HEK293T (cell line): ENCODE measurements at regions not wholly inside any gene's neighbourhood (a gene's known extent, or its start where the extent isn't known, plus 50 kb on each side); places are given as distances from the start of the nearest gene placed in this dataset.

Experiments used
- ARNT ChIP-seq: fragments of 450-650 bp; IDR thresholded peaks from 2 replicates; pipeline ENCODE4 v1.6.1; 2017; ENCODE audit warnings: mild to moderate bottlenecking
- FOXM1 ChIP-seq: fragments of 450-650 bp; IDR thresholded peaks from 2 replicates; pipeline ENCODE4 v1.6.1; 2017; ENCODE audit warnings: mild to moderate bottlenecking, borderline replicate concordance
- LEF1 ChIP-seq: fragments of 450-650 bp; IDR thresholded peaks from 2 replicates; pipeline ENCODE4 v1.6.1; 2017; ENCODE audit warnings: mild to moderate bottlenecking, borderline replicate concordance
- PKNOX1 ChIP-seq: fragments of 450-650 bp; IDR thresholded peaks from 2 replicates; pipeline ENCODE4 v1.6.1; 2016
- SP1 ChIP-seq: fragments of 450-650 bp; IDR thresholded peaks from 2 replicates; pipeline ENCODE4 v1.6.1; 2017
- SUZ12 ChIP-seq: fragments of 450-650 bp; IDR thresholded peaks from 2 replicates; pipeline ENCODE4 v1.6.1; 2016; ENCODE audit warnings: mild to moderate bottlenecking

GRCh38 chr7:24213311-24213710 lies 70.7 kb upstream of the NPY start:
- TF ChIP-seq LEF1 (no peak), SUZ12 (no peak), FOXM1 (no peak), ARNT (no peak), SP1 (no peak), PKNOX1 (no peak)
